OCI-LY3 (cell line): ENCODE measurements at regions not wholly inside any gene's neighbourhood (a gene's known extent, or its start where the extent isn't known, plus 50 kb on each side); places are given as distances from the start of the nearest gene placed in this dataset.

ENCODE experiments used
- CTCF ChIP-seq: fragments of 200-600, 300-600 bp; sonication (generic); IDR thresholded peaks from 2 replicates; pipeline ENCODE4 v1.5.1; 2014; ENCODE audit warnings: antibody characterized with exemption, low read length, low read depth
- EZH2phosphoT487 ChIP-seq: fragments of 200-600 bp; shearing (Covaris generic); IDR thresholded peaks from 2 replicates; pipeline ENCODE4 v1.6.1; 2018; ENCODE audit warnings: antibody characterized with exemption, mixed run types, low read depth

GRCh38 chr21:20463362-20463761 is 534.8 kb upstream of the NCAM2 start:
- no peak for TF ChIP-seq CTCF
- no peak for TF ChIP-seq EZH2phosphoT487
